Muscle layer of duodenum (tissue), 2 donors: ENCODE measurements at regions not wholly inside any gene's neighbourhood (a gene's known extent, or its start where the extent isn't known, plus 50 kb on each side); places are given as distances from the start of the nearest gene placed in this dataset.

Experiments
- H3K27ac ChIP-seq: one replicate; pipeline ENCODE4 v1.7.0; 2013; ENCODE audit warnings: mild to moderate bottlenecking, low read length
- H3K27me3 ChIP-seq: one replicate; pipeline ENCODE4 v1.7.0; 2013; ENCODE audit warnings: low read depth, mild to moderate bottlenecking, control low read depth, low read length
- H3K36me3 ChIP-seq, 2 donors: one replicate each; pipeline ENCODE4 v1.7.0; 2013; ENCODE audit warnings: low read length in 2 of 2, control low read depth in 1 of 2, mild to moderate bottlenecking in 1 of 2; ENCODE audit not compliant: insufficient read depth in 2 of 2, control insufficient read depth in 1 of 2
- H3K4me1 ChIP-seq, 2 donors: one replicate each; pipeline ENCODE4 v1.7.0; 2013; ENCODE audit warnings: low read length in 2 of 2, mild to moderate bottlenecking in 2 of 2, control low read depth in 1 of 2, moderate library complexity in 1 of 2; ENCODE audit not compliant: insufficient read depth in 2 of 2, control insufficient read depth in 1 of 2
- H3K4me3 ChIP-seq, 2 donors: one replicate each; pipeline ENCODE4 v1.7.0; 2013; ENCODE audit warnings: low read length in 2 of 2, low read depth in 1 of 2, mild to moderate bottlenecking in 1 of 2
- H3K9me3 ChIP-seq, 2 donors: one replicate each; pipeline ENCODE4 v1.7.0; 2013; ENCODE audit warnings: low read length in 2 of 2, control low read depth in 1 of 2, mild to moderate bottlenecking in 1 of 2; ENCODE audit not compliant: control insufficient read depth in 1 of 2
- donor health status: healthy.

DNA sequence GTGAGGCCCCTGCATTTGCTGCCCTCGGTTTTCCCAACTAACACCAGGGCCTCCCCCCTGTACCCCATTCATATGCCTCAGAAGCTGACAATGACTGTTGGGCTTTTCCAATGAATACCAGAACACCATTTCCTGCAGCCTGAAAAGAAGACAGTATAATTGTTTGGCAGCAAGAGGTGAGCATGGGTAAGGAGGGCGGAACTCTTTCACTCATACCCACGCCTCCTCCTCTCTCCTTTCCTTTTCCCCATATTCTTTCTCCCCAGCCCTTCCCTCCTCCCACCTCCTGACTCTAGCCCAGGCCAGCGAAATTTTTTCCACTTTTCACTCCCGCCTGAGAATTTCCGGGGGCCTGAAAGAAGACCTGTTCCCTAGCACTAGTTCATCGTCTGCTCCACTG, 58.0 kb upstream of the CHST1 start:
- H3K9me3 ChIP-seq, result no peaks in the 10 kb centered on the region
- H3K4me3 ChIP-seq, result no peak overlapping the region
- H3K4me1 ChIP-seq, result no peaks in the 10 kb centered on the region
- H3K27ac ChIP-seq, result no peak overlapping the region
- no peaks in the 10 kb centered on the region for H3K27me3 ChIP-seq
- H3K36me3 ChIP-seq, result no peaks in the 10 kb centered on the region

- no peaks in the 10 kb centered on the region for H3K4me1 ChIP-seq
- no peak overlapping the region for H3K27ac ChIP-seq
- H3K4me3 ChIP-seq, result no peak overlapping the region
- no peaks in the 10 kb centered on the region for H3K36me3 ChIP-seq
- no peaks in the 10 kb centered on the region for H3K27me3 ChIP-seq
- no peaks in the 10 kb centered on the region for H3K9me3 ChIP-seq
Measured at GRCh38 chr11:45722144-45722543, 56.7 kb upstream of the CHST1 start.

DNA sequence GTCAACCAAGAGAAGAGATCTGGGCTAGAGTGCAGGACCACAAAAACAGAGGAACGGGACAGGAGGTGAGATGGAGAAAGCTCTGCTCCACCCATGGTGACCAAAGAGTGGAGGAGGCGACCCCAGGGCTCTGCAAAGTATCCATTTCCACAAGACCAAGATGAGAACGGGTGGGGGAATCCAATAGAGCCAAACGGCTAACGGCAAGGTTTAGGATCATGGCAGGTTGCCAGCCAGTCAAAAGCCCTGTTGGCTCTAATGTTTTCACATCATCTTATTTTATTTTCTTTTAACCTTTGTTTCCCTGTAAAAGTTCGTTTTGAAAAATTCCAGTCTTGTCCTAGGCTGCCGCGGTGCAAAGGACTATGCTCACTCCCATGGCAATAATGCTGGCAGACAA, 52.1 kb upstream of the CHST1 start:
- Histone ChIP-seq H3K4me1 (no peaks in the 10 kb centered on the region), H3K27ac (no peak overlapping the region), H3K36me3 (no peaks in the 10 kb centered on the region), H3K9me3 (no peaks in the 10 kb centered on the region), H3K4me3 (no peak overlapping the region), H3K27me3 (no peaks in the 10 kb centered on the region)

DNA sequence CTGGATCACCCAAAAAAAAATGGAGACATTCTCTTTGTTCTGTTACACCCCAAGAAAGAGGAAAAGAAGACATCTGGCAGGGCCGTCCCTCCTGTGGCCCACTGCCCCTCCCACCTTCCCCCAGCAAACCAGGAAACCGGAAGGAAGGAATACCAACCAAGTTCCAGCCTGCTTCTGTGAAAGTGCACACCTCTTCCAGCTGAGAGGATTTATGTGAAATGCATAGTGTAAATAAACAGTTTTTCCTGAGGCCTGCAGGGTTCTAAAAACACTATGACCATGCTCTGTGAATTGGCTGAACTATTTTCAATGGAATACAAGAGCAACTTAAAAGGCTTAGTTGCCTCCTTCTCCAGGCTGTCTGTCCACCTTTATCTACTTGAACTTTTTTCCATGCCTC, 50.0 kb upstream of the CHST1 start:
- H3K27ac ChIP-seq, result no peak overlapping the region
- H3K4me1 ChIP-seq, result no peaks in the 10 kb centered on the region
- H3K27me3 ChIP-seq, result no peaks in the 10 kb centered on the region

More for the DNA sequence above, 50.0 kb upstream of the CHST1 start:
- H3K9me3 ChIP-seq, result no peaks in the 10 kb centered on the region
- no peak overlapping the region for H3K4me3 ChIP-seq
- no peaks in the 10 kb centered on the region for H3K36me3 ChIP-seq
